RPMI7951 (cell line): ENCODE measurements at regions not wholly inside any gene's neighbourhood (a gene's known extent, or its start where the extent isn't known, plus 50 kb on each side); places are given as distances from the start of the nearest gene placed in this dataset.

Experiments used
- DNase-seq: peaks from one replicate; pipeline ENCODE4 v3.0.0-alpha.2; 2012; ENCODE audit warnings: low read depth

GRCh38 chr6:134117409-134117808, 65.0 kb upstream of the SLC2A12 start:
- DNase-seq = peak; percentile 25

DNA sequence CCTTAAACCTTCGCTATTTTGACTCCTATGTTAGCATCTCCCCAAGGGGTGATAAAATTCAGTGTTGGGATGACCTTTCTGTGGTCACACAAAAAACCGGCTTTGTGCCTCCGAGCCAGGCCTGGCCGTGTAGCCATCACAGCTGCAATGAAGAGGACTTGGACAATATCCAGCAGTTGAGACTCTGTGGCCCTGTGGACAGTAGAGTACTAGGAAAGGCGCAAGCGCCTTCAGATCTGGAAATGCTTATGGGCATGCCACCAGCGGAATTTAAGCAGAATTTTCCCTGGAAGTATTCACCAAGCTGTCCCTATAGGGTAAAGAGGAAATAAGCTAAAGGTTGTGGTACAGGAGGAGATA, 63.3 kb upstream of the SLC2A12 start:
- no peak for DNase-seq

DNA sequence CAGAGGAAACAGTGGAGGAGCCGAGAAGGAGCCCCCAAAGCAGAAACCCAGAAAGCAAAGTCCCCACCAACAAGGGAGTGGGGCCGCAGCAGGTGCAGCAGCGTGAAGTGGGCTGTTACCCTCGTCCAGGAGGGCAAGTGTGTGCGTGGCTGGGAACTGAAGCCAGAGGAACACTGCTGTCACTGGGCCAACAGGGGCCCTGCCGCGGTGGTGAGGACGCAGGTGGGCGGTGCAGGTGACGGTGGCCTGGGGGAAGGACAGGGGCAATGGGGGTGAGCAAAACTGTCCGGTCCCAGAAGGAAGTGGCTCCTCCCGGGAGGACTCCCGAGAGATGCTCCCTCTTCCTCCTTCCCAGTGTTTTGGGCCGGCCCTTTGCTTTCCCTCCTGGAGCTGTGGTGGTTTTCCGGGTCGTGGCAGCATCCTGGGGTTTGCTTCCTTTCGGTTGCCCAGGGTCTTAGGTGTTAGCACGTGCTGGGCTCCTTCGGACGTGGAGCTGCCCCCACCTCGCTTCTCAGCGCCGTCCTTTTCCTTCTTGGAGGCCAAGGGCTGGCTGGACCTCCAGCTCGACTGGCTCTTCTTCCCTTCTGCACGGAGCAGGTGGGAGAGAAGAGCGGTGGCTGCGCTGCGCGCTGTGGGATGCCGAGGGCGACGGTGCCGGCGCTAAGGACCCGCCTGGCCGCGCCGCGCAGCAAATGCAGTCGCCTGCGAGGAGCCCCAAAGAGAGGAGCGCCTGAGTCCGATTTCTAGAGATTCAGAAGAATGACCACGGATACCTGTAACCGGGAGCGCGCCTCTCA, 62.7 kb upstream of the SLC2A12 start:
- DNase-seq = no peak

- DNase-seq = no peak
These were observed 62.1 kb upstream of the SLC2A12 start for GRCh38 chr6:134114489-134114888.

- DNase-seq = no peak
These were observed 59.3 kb upstream of the SLC2A12 start for GRCh38 chr6:134111726-134112125.

DNA sequence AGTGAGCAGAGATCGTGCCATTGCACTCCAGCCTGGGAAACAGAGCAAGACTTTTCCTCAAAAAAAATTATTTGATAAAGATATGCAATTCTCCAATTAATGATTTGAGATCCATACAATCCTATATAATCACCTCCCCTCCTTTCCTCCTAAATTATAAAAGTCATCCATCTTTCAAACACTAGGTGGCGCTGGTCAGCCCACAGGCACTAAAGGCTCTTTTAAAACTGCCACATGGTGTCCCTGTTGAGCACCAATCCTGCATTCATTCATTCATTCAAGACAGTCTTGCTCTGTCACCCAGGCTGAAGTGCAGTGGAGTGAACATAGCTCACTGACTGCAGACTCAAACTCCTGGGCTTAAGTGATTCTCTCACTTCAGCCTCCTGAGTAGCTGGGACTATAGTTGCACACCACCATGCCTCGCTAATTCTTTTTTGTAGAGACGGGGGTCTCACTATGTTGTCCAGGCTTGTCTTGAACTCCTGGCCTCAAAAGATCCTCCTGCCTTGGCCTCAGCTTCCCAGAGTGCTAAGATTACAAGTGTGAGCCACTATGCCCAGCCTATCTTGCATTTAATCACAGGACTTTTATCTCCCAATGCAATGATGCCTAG, 58.7 kb upstream of the SLC2A12 start:
- DNase-seq = peak; percentile 50

DNA sequence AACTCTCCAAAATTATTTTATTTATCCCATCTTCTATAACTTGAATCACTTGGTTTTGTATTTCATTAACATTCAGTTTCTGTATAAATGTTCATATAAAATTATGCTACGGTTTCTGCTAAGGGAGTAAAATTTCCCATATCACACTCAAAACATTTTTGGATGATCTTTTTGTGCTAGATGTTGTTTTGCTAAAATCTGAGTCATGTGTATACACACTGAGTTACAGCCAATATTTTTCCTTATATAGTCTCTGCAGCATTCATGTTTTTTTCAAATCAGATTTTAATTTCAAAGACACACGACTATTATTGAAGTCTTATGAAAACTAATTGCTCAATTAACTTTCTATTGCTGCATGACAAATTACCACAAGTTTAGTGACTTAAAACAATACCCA, 54.3 kb upstream of the SLC2A12 start:
- DNase-seq = no peak

GRCh38 chr6:134105940-134106339, 53.5 kb upstream of the SLC2A12 start:
- DNase-seq = no peak

DNA sequence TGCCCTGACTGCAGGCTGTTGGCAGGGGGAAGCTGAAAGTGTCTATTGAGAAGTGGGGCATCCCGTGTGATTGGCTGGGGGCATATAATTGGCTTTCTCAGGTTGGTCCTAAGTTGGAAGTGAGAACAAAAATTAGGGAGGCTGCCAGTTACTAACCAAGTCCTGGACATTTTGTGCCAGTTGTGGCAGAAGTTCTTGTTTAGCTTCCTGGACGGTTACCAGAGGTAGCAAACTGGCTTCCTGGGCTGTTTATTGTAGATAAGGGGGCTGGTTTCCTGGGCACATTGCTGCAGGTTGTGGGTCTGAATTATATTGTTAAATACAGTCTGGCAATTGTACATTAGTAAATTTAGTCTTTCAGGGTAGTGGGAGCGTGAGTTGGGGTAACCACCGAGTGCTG, 50.6 kb upstream of the SLC2A12 start:
- no peak for DNase-seq
